Natural killer cell treated with Interleukin-12 subunit alpha and Interleukin-12 subunit beta and Interleukin-15 and Interleukin-18, amount 100 ng/mL, for 72 hours (primary cell): ENCODE measurements at regions not wholly inside any gene's neighbourhood (a gene's known extent, or its start where the extent isn't known, plus 50 kb on each side); places are given as distances from the start of the nearest gene placed in this dataset.
"Not testable (repeated sequence)": the region's sequence is repeated elsewhere in the genome, so short reads cannot be mapped to it uniquely, and the experiment has no call there.

ENCODE experiments used
- ATAC-seq, 2 donors: fragments of 150-1000 bp; cut with Tn5 transposase in 1 of 2; sonication (Bioruptor Pico), chemical (Tn5 transposase) in 1 of 2; 2 replicates each; pipeline ENCODE4 v1.10.0; 2021
- DNase-seq: peaks from one replicate; pipeline ENCODE4 v3.0.0; 2022; ENCODE audit warnings: low spot score
- H3K27ac Mint-ChIP-seq, 2 donors: 1 replicate in 1 of 2; 2 replicates in 1 of 2; pipeline ENCODE4 v1.8.0; 2022; ENCODE audit warnings: mixed read lengths in 2 of 2, mild to moderate bottlenecking in 1 of 2, moderate library complexity in 1 of 2
- H3K27me3 Mint-ChIP-seq, 2 donors: 1 replicate in 1 of 2; 2 replicates in 1 of 2; pipeline ENCODE4 v1.8.0; 2022; ENCODE audit warnings: mixed read lengths in 2 of 2
- H3K36me3 Mint-ChIP-seq: one replicate; pipeline ENCODE4 v1.8.0; 2022; ENCODE audit warnings: mixed read lengths
- H3K4me1 Mint-ChIP-seq, 2 donors: 1 replicate in 1 of 2; 2 replicates in 1 of 2; pipeline ENCODE4 v1.8.0; 2022; ENCODE audit warnings: low read depth in 2 of 2, mixed read lengths in 2 of 2, mild to moderate bottlenecking in 1 of 2
- H3K4me3 Mint-ChIP-seq: one replicate; pipeline ENCODE4 v1.8.0; 2022; ENCODE audit warnings: mixed read lengths
- H3K9me3 Mint-ChIP-seq: 2 replicates; pipeline ENCODE4 v1.8.0; 2022; ENCODE audit warnings: mixed read lengths

- DNase-seq: no peak
Observed at GRCh38 chr18:26640541-26640940, 92.2 kb upstream of the KCTD1 start.

GRCh38 chr18:26639149-26639548 is 90.8 kb upstream of the KCTD1 start:
- H3K9me3 Mint-ChIP-seq: peaks cover 2% of the 10 kb centered on the region
- no peaks in the 10 kb centered on the region for H3K4me1 Mint-ChIP-seq
- no peaks in the 10 kb centered on the region for H3K36me3 Mint-ChIP-seq
- H3K27ac Mint-ChIP-seq: no peak overlapping the region
- ATAC-seq (no peak), DNase-seq (no peak)
- H3K27me3 Mint-ChIP-seq: peaks cover 13 to 19% of the 10 kb centered on the region in 2 donors
- H3K4me3 Mint-ChIP-seq: no peak overlapping the region

More at GRCh38 chr18:26640541-26640940, 92.2 kb upstream of the KCTD1 start:
- Mint-ChIP-seq H3K36me3 (no peaks in the 10 kb centered on the region), H3K4me3 (no peak overlapping the region), H3K9me3 (peaks cover 3% of the 10 kb centered on the region), H3K27me3 (peaks cover 13 to 22% of the 10 kb centered on the region in 2 donors), H3K4me1 (no peaks in the 10 kb centered on the region), H3K27ac (no peak overlapping the region)
- ATAC-seq: no peak

GRCh38 chr18:26637983-26638382 is 89.6 kb upstream of the KCTD1 start:
- Mint-ChIP-seq H3K27me3 (peaks cover 7 to 9% of the 10 kb centered on the region in 2 donors), H3K4me1 (no peaks in the 10 kb centered on the region), H3K36me3 (no peaks in the 10 kb centered on the region)

GRCh38 chr18:26637324-26637723 is 89.0 kb upstream of the KCTD1 start:
- peaks cover 3 to 9% of the 10 kb centered on the region in 2 donors for H3K27me3 Mint-ChIP-seq
- H3K9me3 Mint-ChIP-seq: no peaks in the 10 kb centered on the region
- H3K27ac Mint-ChIP-seq: no peak overlapping the region
- no peak for DNase-seq
- no peaks in the 10 kb centered on the region for H3K36me3 Mint-ChIP-seq
- no peak overlapping the region for H3K4me3 Mint-ChIP-seq
- ATAC-seq: peak in 1 of 2 donors; percentile 29
- no peaks in the 10 kb centered on the region for H3K4me1 Mint-ChIP-seq

More at GRCh38 chr18:26637983-26638382, 89.6 kb upstream of the KCTD1 start:
- Mint-ChIP-seq H3K9me3 (no peaks in the 10 kb centered on the region), H3K27ac (no peak overlapping the region), H3K4me3 (no peak overlapping the region)
- ATAC-seq (no peak), DNase-seq (no peak)

- H3K36me3 Mint-ChIP-seq: no peaks in the 10 kb centered on the region
- H3K27me3 Mint-ChIP-seq: peaks cover 0 to 5% of the 10 kb centered on the region in 2 donors
- no peak overlapping the region for H3K27ac Mint-ChIP-seq
- H3K4me3 Mint-ChIP-seq: no peak overlapping the region
- no peak for ATAC-seq
- H3K9me3 Mint-ChIP-seq: no peaks in the 10 kb centered on the region
- H3K4me1 Mint-ChIP-seq: no peaks in the 10 kb centered on the region
- DNase-seq: no peak
Observed at GRCh38 chr18:26635466-26635865, 87.1 kb upstream of the KCTD1 start.

GRCh38 chr18:26634631-26635030 is 86.3 kb upstream of the KCTD1 start:
- no peak for DNase-seq
- Mint-ChIP-seq H3K27me3 (peaks cover 0 to 5% of the 10 kb centered on the region in 2 donors), H3K27ac (no peak overlapping the region), H3K4me1 (no peaks in the 10 kb centered on the region), H3K4me3 (no peak overlapping the region), H3K9me3 (no peaks in the 10 kb centered on the region), H3K36me3 (no peaks in the 10 kb centered on the region)
- ATAC-seq: no peak

- Mint-ChIP-seq H3K9me3 (no peaks in the 10 kb centered on the region), H3K27ac (no peak overlapping the region), H3K27me3 (peaks cover 0 to 11% of the 10 kb centered on the region in 2 donors), H3K36me3 (no peaks in the 10 kb centered on the region), H3K4me3 (no peak overlapping the region), H3K4me1 (no peaks in the 10 kb centered on the region)
- DNase-seq (no peak), ATAC-seq (no peak)
Observed at GRCh38 chr18:26631135-26631534, 82.8 kb upstream of the KCTD1 start.

GRCh38 chr18:26630596-26630995 is 82.2 kb upstream of the KCTD1 start:
- H3K9me3 Mint-ChIP-seq: no peaks in the 10 kb centered on the region
- H3K4me3 Mint-ChIP-seq: no peak overlapping the region
- ATAC-seq (no peak), DNase-seq (no peak)
- no peak overlapping the region for H3K27ac Mint-ChIP-seq
- H3K4me1 Mint-ChIP-seq: no peaks in the 10 kb centered on the region
- peaks cover 0 to 11% of the 10 kb centered on the region in 2 donors for H3K27me3 Mint-ChIP-seq
- H3K36me3 Mint-ChIP-seq: no peaks in the 10 kb centered on the region

- Mint-ChIP-seq H3K27ac (no peak overlapping the region), H3K4me3 (no peak overlapping the region), H3K36me3 (peaks cover 8% of the 10 kb centered on the region), H3K27me3 (peaks cover 9 to 11% of the 10 kb centered on the region in 2 donors), H3K9me3 (peaks cover 8% of the 10 kb centered on the region), H3K4me1 (no peaks in the 10 kb centered on the region)
- no peak for ATAC-seq
- DNase-seq: no peak
Observed at GRCh38 chr18:26628017-26628416, 79.7 kb upstream of the KCTD1 start.

GRCh38 chr18:26624443-26624842 is 76.1 kb upstream of the KCTD1 start:
- no peak overlapping the region for H3K4me3 Mint-ChIP-seq
- peaks cover 8% of the 10 kb centered on the region for H3K36me3 Mint-ChIP-seq
- H3K9me3 Mint-ChIP-seq: peaks cover 8% of the 10 kb centered on the region
- no peak for DNase-seq
- H3K4me1 Mint-ChIP-seq: no peaks in the 10 kb centered on the region
- H3K27me3 Mint-ChIP-seq: peaks cover 13 to 16% of the 10 kb centered on the region in 2 donors
- H3K27ac Mint-ChIP-seq: no peak overlapping the region
- ATAC-seq: no peak

- H3K9me3 Mint-ChIP-seq, H3K4me3 Mint-ChIP-seq, H3K4me1 Mint-ChIP-seq, H3K27ac Mint-ChIP-seq, H3K36me3 Mint-ChIP-seq, ATAC-seq, DNase-seq: not testable (repeated sequence)
- peaks cover 9 to 13% of the 10 kb centered on the region in 2 donors for H3K27me3 Mint-ChIP-seq
Observed at GRCh38 chr18:26623314-26623713, 75.0 kb upstream of the KCTD1 start.

- ATAC-seq: peak in 1 of 2 donors; percentile 36
- H3K4me1 Mint-ChIP-seq: no peaks in the 10 kb centered on the region
- H3K27me3 Mint-ChIP-seq: peaks cover 9 to 19% of the 10 kb centered on the region in 2 donors
- peaks cover 8% of the 10 kb centered on the region for H3K9me3 Mint-ChIP-seq
- H3K27ac Mint-ChIP-seq: no peak overlapping the region
- H3K36me3 Mint-ChIP-seq: peaks cover 8% of the 10 kb centered on the region
- no peak for DNase-seq
- H3K4me3 Mint-ChIP-seq: no peak overlapping the region
Observed at GRCh38 chr18:26621161-26622026, 73.0 kb upstream of the KCTD1 start.

- ATAC-seq: no peak
Observed at GRCh38 chr18:26619350-26619749, 71.0 kb upstream of the KCTD1 start.

GRCh38 chr18:26618135-26618534 is 69.8 kb upstream of the KCTD1 start:
- H3K4me3 Mint-ChIP-seq: no peak overlapping the region
- DNase-seq (no peak), ATAC-seq (no peak)
- no peaks in the 10 kb centered on the region for H3K9me3 Mint-ChIP-seq
- H3K27me3 Mint-ChIP-seq: peaks cover 8 to 17% of the 10 kb centered on the region in 2 donors
- no peaks in the 10 kb centered on the region for H3K36me3 Mint-ChIP-seq
- H3K4me1 Mint-ChIP-seq: no peaks in the 10 kb centered on the region
- H3K27ac Mint-ChIP-seq: no peak overlapping the region

More at GRCh38 chr18:26619350-26619749, 71.0 kb upstream of the KCTD1 start:
- H3K4me1 Mint-ChIP-seq: no peaks in the 10 kb centered on the region
- H3K4me3 Mint-ChIP-seq: no peak overlapping the region
- H3K36me3 Mint-ChIP-seq: peaks cover 8% of the 10 kb centered on the region
- DNase-seq: no peak
- H3K9me3 Mint-ChIP-seq: peaks cover 4% of the 10 kb centered on the region
- H3K27me3 Mint-ChIP-seq: peaks cover 9 to 25% of the 10 kb centered on the region in 2 donors
- H3K27ac Mint-ChIP-seq: no peak overlapping the region
